ENCODE measurements at regions not wholly inside any gene's neighbourhood (a gene's known extent, or its start where the extent isn't known, plus 50 kb on each side); places are given as distances from the start of the nearest gene placed in this dataset.

DNA sequence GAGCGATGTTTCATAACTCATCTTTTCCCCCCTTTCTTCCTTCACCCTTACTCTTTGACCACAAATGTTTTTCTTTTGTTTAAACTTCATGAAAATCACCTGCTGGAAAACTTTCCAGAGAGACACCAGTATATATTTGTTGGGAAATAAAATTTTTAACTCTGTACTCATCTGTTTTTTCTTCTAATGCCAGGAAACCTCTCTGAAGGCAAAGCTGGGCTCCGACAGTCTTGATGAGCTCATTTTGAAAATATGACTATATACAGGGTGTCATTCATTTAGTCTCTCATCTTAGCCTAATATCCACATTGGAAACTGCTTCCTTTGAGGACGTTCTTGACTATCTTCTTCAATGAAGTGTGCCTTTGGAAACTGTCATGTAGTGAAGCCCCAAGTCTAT is 339.6 kb upstream of the ROBO2 start:
- no peaks in the 10 kb centered on the region for H3K4me1 Mint-ChIP-seq

DNA sequence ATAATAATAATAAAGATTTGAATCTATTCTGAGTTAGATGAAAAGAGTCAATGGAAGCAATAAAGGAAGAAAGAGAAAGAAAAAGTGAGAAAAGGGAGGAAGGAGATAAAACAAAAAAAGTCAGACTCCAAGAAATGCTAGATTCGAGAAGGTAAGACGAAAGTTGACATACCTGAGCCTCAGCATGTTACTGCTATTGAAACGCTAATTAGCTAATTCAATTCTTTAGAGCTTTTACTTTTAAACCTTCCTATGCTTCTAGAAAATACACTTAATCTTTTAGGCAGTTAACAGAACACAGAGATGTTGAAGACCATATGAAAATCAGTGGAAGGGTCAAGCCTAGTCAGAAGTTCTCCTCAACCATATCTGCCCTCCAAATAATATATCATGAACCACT is 337.2 kb upstream of the ROBO2 start:
- no peaks in the 10 kb centered on the region for H3K4me1 ChIP-seq (ENCODE audit: control insufficient read depth in 2 of 2, insufficient read depth in 2 of 2, low read length in 2 of 2)
- H3K9ac ChIP-seq (ENCODE audit: low read length), result no peak overlapping the region
- H3K4me2 ChIP-seq (replicated peaks; ENCODE audit: low read depth, low read length, poor library complexity, severe bottlenecking), result no peak overlapping the region
- no peak overlapping the region for H3K4me3 Mint-ChIP-seq
- no peaks in the 10 kb centered on the region for H3K36me3 ChIP-seq (replicated peaks in 1 of 2; ENCODE audit: control extremely low read depth in 1 of 2, control insufficient read depth in 1 of 2, extremely low read depth in 1 of 2, insufficient read depth in 2 of 2, low read length in 1 of 2)
- no peak overlapping the region for H3K4me3 ChIP-seq (ENCODE audit: control extremely low read depth in 1 of 5, extremely low read depth in 1 of 5, insufficient read depth in 1 of 5, low read depth in 2 of 5, low read length in 4 of 5)
- no peak overlapping the region for H3K27ac ChIP-seq (ENCODE audit: low read length in 2 of 2)
- 78% methylated on average over 3 of the region's 3 CpGs for WGBS (ENCODE audit: insufficient coverage)
- no peak overlapping the region for H2AFZ ChIP-seq (ENCODE audit: insufficient read depth, low read depth, low read length, poor library complexity, severe bottlenecking)
- no peak overlapping the region for H3K27ac Mint-ChIP-seq
- TF ChIP-seq, protein P1, sequence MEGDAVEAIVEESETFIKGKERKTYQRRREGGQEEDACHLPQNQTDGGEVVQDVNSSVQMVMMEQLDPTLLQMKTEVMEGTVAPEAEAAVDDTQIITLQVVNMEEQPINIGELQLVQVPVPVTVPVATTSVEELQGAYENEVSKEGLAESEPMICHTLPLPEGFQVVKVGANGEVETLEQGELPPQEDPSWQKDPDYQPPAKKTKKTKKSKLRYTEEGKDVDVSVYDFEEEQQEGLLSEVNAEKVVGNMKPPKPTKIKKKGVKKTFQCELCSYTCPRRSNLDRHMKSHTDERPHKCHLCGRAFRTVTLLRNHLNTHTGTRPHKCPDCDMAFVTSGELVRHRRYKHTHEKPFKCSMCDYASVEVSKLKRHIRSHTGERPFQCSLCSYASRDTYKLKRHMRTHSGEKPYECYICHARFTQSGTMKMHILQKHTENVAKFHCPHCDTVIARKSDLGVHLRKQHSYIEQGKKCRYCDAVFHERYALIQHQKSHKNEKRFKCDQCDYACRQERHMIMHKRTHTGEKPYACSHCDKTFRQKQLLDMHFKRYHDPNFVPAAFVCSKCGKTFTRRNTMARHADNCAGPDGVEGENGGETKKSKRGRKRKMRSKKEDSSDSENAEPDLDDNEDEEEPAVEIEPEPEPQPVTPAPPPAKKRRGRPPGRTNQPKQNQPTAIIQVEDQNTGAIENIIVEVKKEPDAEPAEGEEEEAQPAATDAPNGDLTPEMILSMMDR (IDR thresholded peaks at IDR 0.05), result no peak
- TF ChIP-seq EZH2 (IDR thresholded peaks at IDR 0.05; ENCODE audit: borderline replicate concordance, insufficient read depth, low read depth, low read length, poor library complexity, severe bottlenecking), result no peak
- H3K9me3 Mint-ChIP-seq (ENCODE audit: insufficient read depth), result no peaks in the 10 kb centered on the region
- intact Hi-C loops (cut with micrococcal nuclease), result no loop called here
- no peaks in the 10 kb centered on the region for H3K27me3 ChIP-seq (replicated peaks in 1 of 4; ENCODE audit: control extremely low read depth in 1 of 4, control insufficient read depth in 3 of 4, insufficient read depth in 4 of 4, low read length in 3 of 4)
- no peaks in the 10 kb centered on the region for H4K20me1 ChIP-seq (ENCODE audit: control insufficient read depth, insufficient read depth, low read length, poor library complexity, severe bottlenecking)
- H3K4me1 Mint-ChIP-seq, result no peaks in the 10 kb centered on the region
- ATAC-seq (ENCODE audit: low read depth), result no peak
- DNase-seq, result no peak
- H3K27me3 Mint-ChIP-seq, result no peaks in the 10 kb centered on the region
- no peaks in the 10 kb centered on the region for H3K79me2 ChIP-seq (ENCODE audit: control insufficient read depth, insufficient read depth, low read length)
- ChIA-PET POLR2A (no interaction called here), CTCF (no interaction called here)
- H3K9me3 ChIP-seq (ENCODE audit: control extremely low read depth in 1 of 3, control insufficient read depth in 2 of 3, insufficient read depth in 1 of 3, low read length in 2 of 3), result no peaks in the 10 kb centered on the region

More for the DNA sequence above, 339.6 kb upstream of the ROBO2 start:
- Mint-ChIP-seq H3K9me3 (ENCODE audit: insufficient read depth) (no peaks in the 10 kb centered on the region), H3K4me3 (no peak overlapping the region), H3K27me3 (no peaks in the 10 kb centered on the region), H3K27ac (no peak overlapping the region)
- Histone ChIP-seq H3K9me3 (ENCODE audit: control extremely low read depth in 1 of 3, control insufficient read depth in 2 of 3, insufficient read depth in 1 of 3, low read length in 2 of 3) (no peaks in the 10 kb centered on the region), H3K4me3 (ENCODE audit: control extremely low read depth in 1 of 5, extremely low read depth in 1 of 5, insufficient read depth in 1 of 5, low read depth in 2 of 5, low read length in 4 of 5) (no peak overlapping the region), H3K79me2 (ENCODE audit: control insufficient read depth, insufficient read depth, low read length) (no peaks in the 10 kb centered on the region), H3K27me3 (replicated peaks in 1 of 4; ENCODE audit: control extremely low read depth in 1 of 4, control insufficient read depth in 3 of 4, insufficient read depth in 4 of 4, low read length in 3 of 4) (no peaks in the 10 kb centered on the region), H3K9ac (ENCODE audit: low read length) (no peak overlapping the region), H3K27ac (ENCODE audit: low read length in 2 of 2) (no peak overlapping the region), H3K4me2 (replicated peaks; ENCODE audit: low read depth, low read length, poor library complexity, severe bottlenecking) (no peak overlapping the region), H2AFZ (ENCODE audit: insufficient read depth, low read depth, low read length, poor library complexity, severe bottlenecking) (no peak overlapping the region), H3K4me1 (ENCODE audit: control insufficient read depth in 2 of 2, insufficient read depth in 2 of 2, low read length in 2 of 2) (no peaks in the 10 kb centered on the region), H4K20me1 (ENCODE audit: control insufficient read depth, insufficient read depth, low read length, poor library complexity, severe bottlenecking) (no peaks in the 10 kb centered on the region), H3K36me3 (replicated peaks in 1 of 2; ENCODE audit: control extremely low read depth in 1 of 2, control insufficient read depth in 1 of 2, extremely low read depth in 1 of 2, insufficient read depth in 2 of 2, low read length in 1 of 2) (no peaks in the 10 kb centered on the region)
- intact Hi-C loops (cut with micrococcal nuclease), result no loop called here
- 100% methylated on average over 1 of the region's 3 CpGs for WGBS (ENCODE audit: insufficient coverage)
- no peak for ATAC-seq (ENCODE audit: low read depth)
- TF ChIP-seq EZH2 (IDR thresholded peaks at IDR 0.05; ENCODE audit: borderline replicate concordance, insufficient read depth, low read depth, low read length, poor library complexity, severe bottlenecking), result no peak
- TF ChIP-seq, protein P1 (IDR thresholded peaks at IDR 0.05), result no peak
- ChIA-PET POLR2A (no interaction called here), CTCF (no interaction called here)
- DNase-seq, result no peak
